H9 (cell line): ENCODE measurements at regions not wholly inside any gene's neighbourhood (a gene's known extent, or its start where the extent isn't known, plus 50 kb on each side); places are given as distances from the start of the nearest gene placed in this dataset.

Experiments
- DNase-seq: peaks from one replicate; pipeline ENCODE4 v3.0.0-alpha.2; 2017
- H2AFZ ChIP-seq: one replicate; pipeline ENCODE4 v1.6.1; 2013; ENCODE audit warnings: mild to moderate bottlenecking, low read length, control low read depth, moderate library complexity
- H2AK5ac ChIP-seq: 2 replicates; pipeline ENCODE4 v1.6.1; 2013; ENCODE audit warnings: low read length, control low read depth, mixed read lengths; ENCODE audit not compliant: insufficient read length
- H2BK120ac ChIP-seq: one replicate; pipeline ENCODE4 v1.6.1; 2013; ENCODE audit warnings: low read depth, mild to moderate bottlenecking, low read length, control low read depth, inconsistent platforms; ENCODE audit not compliant: poor library complexity, severe bottlenecking
- H2BK12ac ChIP-seq: 2 replicates; pipeline ENCODE4 v1.6.1; 2013; ENCODE audit warnings: low read length, control low read depth, mixed read lengths, low read depth; ENCODE audit not compliant: insufficient read length
- H2BK15ac ChIP-seq: 2 replicates; pipeline ENCODE4 v1.6.1; 2013; ENCODE audit warnings: low read depth, low read length, control low read depth
- H2BK20ac ChIP-seq: one replicate; pipeline ENCODE4 v1.6.1; 2013; ENCODE audit warnings: low read depth, mild to moderate bottlenecking, low read length, control low read depth, inconsistent platforms; ENCODE audit not compliant: poor library complexity, severe bottlenecking
- H2BK5ac ChIP-seq: 2 replicates; pipeline ENCODE4 v1.6.1; 2013; ENCODE audit warnings: low read length, control low read depth, mixed read lengths; ENCODE audit not compliant: insufficient read length
- H3K14ac ChIP-seq: 2 replicates; pipeline ENCODE4 v1.6.1; 2013; ENCODE audit warnings: low read length, control low read depth; ENCODE audit not compliant: insufficient read depth
- H3K18ac ChIP-seq: 2 replicates; pipeline ENCODE4 v1.6.1; 2013; ENCODE audit warnings: low read depth, mild to moderate bottlenecking, mixed read lengths, low read length, control low read depth; ENCODE audit not compliant: insufficient read length
- H3K23ac ChIP-seq: 2 replicates; pipeline ENCODE4 v1.6.1; 2013; ENCODE audit warnings: low read length, control low read depth, mixed read lengths, low read depth; ENCODE audit not compliant: insufficient read length
- H3K23me2 ChIP-seq: 2 replicates; pipeline ENCODE4 v1.6.1; 2013; ENCODE audit warnings: low read depth, mild to moderate bottlenecking, mixed read lengths, low read length, control low read depth; ENCODE audit not compliant: insufficient read length, poor library complexity, severe bottlenecking
- H3K27ac ChIP-seq: 2 replicates; pipeline ENCODE4 v1.5.1; 2013; ENCODE audit warnings: low read length, control low read depth, mixed read lengths, low read depth; ENCODE audit not compliant: insufficient read length
- H3K27me3 ChIP-seq: 2 replicates; pipeline ENCODE4 v1.6.1; 2013; ENCODE audit warnings: low read length, control low read depth, inconsistent platforms; ENCODE audit not compliant: insufficient read depth
- H3K4ac ChIP-seq: 2 replicates; pipeline ENCODE4 v1.6.1; 2013; ENCODE audit warnings: low read depth, mild to moderate bottlenecking, control low read depth, inconsistent platforms, low read length, moderate library complexity
- H3K4me1 ChIP-seq: 2 replicates; pipeline ENCODE4 v1.6.1; 2013; ENCODE audit warnings: low read length, control low read depth, inconsistent platforms; ENCODE audit not compliant: insufficient read depth
- H3K4me2 ChIP-seq: 2 replicates; pipeline ENCODE4 v1.6.1; 2013; ENCODE audit warnings: low read length, control low read depth, mixed read lengths; ENCODE audit not compliant: insufficient read length, insufficient read depth
- H3K56ac ChIP-seq: 2 replicates; pipeline ENCODE4 v1.6.1; 2013; ENCODE audit warnings: low read depth, mild to moderate bottlenecking, mixed read lengths, low read length, control low read depth; ENCODE audit not compliant: insufficient read length
- H3K79me1 ChIP-seq: 2 replicates; pipeline ENCODE4 v1.6.1; 2013; ENCODE audit warnings: low read depth, mild to moderate bottlenecking, moderate library complexity, low read length, control low read depth, inconsistent platforms; ENCODE audit not compliant: insufficient read depth, poor library complexity, severe bottlenecking
- H3K79me2 ChIP-seq: 2 replicates; pipeline ENCODE4 v1.6.1; 2013; ENCODE audit warnings: low read length, control low read depth, inconsistent platforms; ENCODE audit not compliant: insufficient read depth
- H3K9ac ChIP-seq: 2 replicates; pipeline ENCODE4 v1.6.1; 2013; ENCODE audit warnings: low read length, control low read depth, mixed read lengths; ENCODE audit not compliant: insufficient read length; ENCODE audit errors: extremely low read depth
- H3K9me3 ChIP-seq: one replicate; pipeline ENCODE4 v1.6.1; 2013; ENCODE audit warnings: low read depth, low read length, inconsistent platforms; ENCODE audit not compliant: control insufficient read depth
- H3T11ph ChIP-seq: one replicate; pipeline ENCODE4 v1.6.1; 2013; ENCODE audit warnings: mild to moderate bottlenecking, low read length, control low read depth, inconsistent platforms
- H4K20me1 ChIP-seq: one replicate; pipeline ENCODE4 v1.6.1; 2013; ENCODE audit not compliant: control insufficient read depth, insufficient read length, insufficient read depth
- H4K5ac ChIP-seq: 2 replicates; pipeline ENCODE4 v1.6.1; 2013; ENCODE audit warnings: low read depth, mild to moderate bottlenecking, mixed read lengths, low read length, control low read depth; ENCODE audit not compliant: insufficient read length
- H4K8ac ChIP-seq: replicated peaks from 2 replicates; pipeline ENCODE4 v1.6.1; 2013; ENCODE audit warnings: low read length, control low read depth, mixed read lengths, low read depth; ENCODE audit not compliant: insufficient read length
- H4K91ac ChIP-seq: 2 replicates; pipeline ENCODE4 v1.6.1; 2013; ENCODE audit warnings: low read depth, mild to moderate bottlenecking, moderate library complexity, mixed read lengths, low read length, control low read depth; ENCODE audit not compliant: insufficient read length
- H3K27ac Mint-ChIP-seq, 3 experiments: 2 replicates in 2 of 3; 3 replicates in 1 of 3; pipeline ENCODE4 v1.8.0; 2020 to 2021; ENCODE audit warnings: mixed read lengths in 3 of 3, mild to moderate bottlenecking in 1 of 3, moderate library complexity in 1 of 3
- H3K27me3 Mint-ChIP-seq: 2 replicates; pipeline ENCODE4 v1.8.0; 2021; ENCODE audit warnings: low read depth, mild to moderate bottlenecking, moderate library complexity, mixed read lengths
- H3K36me3 Mint-ChIP-seq, 3 experiments: 2 replicates in 2 of 3; 3 replicates in 1 of 3; pipeline ENCODE4 v1.8.0; 2020 to 2021; ENCODE audit warnings: low read depth in 3 of 3, mixed read lengths in 3 of 3; ENCODE audit not compliant: insufficient read depth in 1 of 3
- H3K4me1 Mint-ChIP-seq, 2 experiments: 2 replicates each; pipeline ENCODE4 v1.8.0; 2020; ENCODE audit warnings: mixed read lengths in 2 of 2
- H3K4me3 Mint-ChIP-seq, 2 experiments: 2 replicates in 1 of 2; 3 replicates in 1 of 2; pipeline ENCODE4 v1.8.0; 2020 to 2021; ENCODE audit warnings: mild to moderate bottlenecking in 2 of 2, mixed read lengths in 2 of 2, moderate library complexity in 1 of 2
- H3K9me3 Mint-ChIP-seq, 2 experiments: 2 replicates in 1 of 2; 3 replicates in 1 of 2; pipeline ENCODE4 v1.8.0; 2020; ENCODE audit warnings: mild to moderate bottlenecking in 2 of 2, mixed read lengths in 2 of 2, moderate library complexity in 1 of 2
- CTCF ChIP-seq: fragments of 200-600 bp; sonication (generic); conservative IDR thresholded peaks from 3 replicates; pipeline ENCODE4 v1.8.0; 2021; ENCODE audit warnings: antibody characterized with exemption, mild to moderate bottlenecking
- WGBS: extraction: QIAGEN DNeasy Blood & Tissue Kit; methylation state at CpG from one replicate; pipeline ENCODE4 v1.1.7; 2013; ENCODE audit warnings: missing lambda C conversion rate, low lambda C conversion rate, mixed read lengths; ENCODE audit not compliant: insufficient read length; ENCODE audit errors: extremely low coverage; 5-methylcytosine and 5-hydroxymethylcytosine counted together

- Histone ChIP-seq H3K4me2 (no peak overlapping the region), H4K8ac (no peak overlapping the region), H2BK12ac (no peak overlapping the region), H4K20me1 (no peaks in the 10 kb centered on the region), H2AK5ac (no peak overlapping the region), H3K56ac (no peak overlapping the region), H3K9ac (no peak overlapping the region), H2BK5ac (no peak overlapping the region), H3K18ac (no peak overlapping the region), H3K27ac (no peak overlapping the region), H3K14ac (no peak overlapping the region), H3K23ac (no peak overlapping the region), H4K91ac (no peak overlapping the region), H2AFZ (no peak overlapping the region), H3K27me3 (no peaks in the 10 kb centered on the region), H3K23me2 (no peaks in the 10 kb centered on the region), H3K4ac (no peak overlapping the region), H2BK20ac (no peak overlapping the region), H3K79me2 (no peaks in the 10 kb centered on the region), H3K79me1 (no peaks in the 10 kb centered on the region), H3K9me3 (peaks cover 9% of the 10 kb centered on the region), H4K5ac (no peak overlapping the region), H2BK15ac (peak overlapping the region; percentile 44; the same call in 1 of the 2 replicates), H2BK120ac (no peak overlapping the region), H3T11ph (no peak overlapping the region), H3K4me1 (no peaks in the 10 kb centered on the region)
- Mint-ChIP-seq H3K4me1 (peaks cover 8% of the 10 kb centered on the region in 2 experiments), H3K36me3 (peaks cover 0 to 4% (median 2%) of the 10 kb centered on the region in 3 experiments; a peak in 2 of 7 replicates), H3K27me3 (no peaks in the 10 kb centered on the region; the same call in 1 of the 2 replicates), H3K4me3 (no peak overlapping the region), H3K9me3 (peaks cover 3 to 5% of the 10 kb centered on the region in 2 experiments; a peak in 4 of 5 replicates), H3K27ac (no peak overlapping the region)
- no peak for TF ChIP-seq CTCF
- DNase-seq = no peak
- WGBS = no CpG with 5 or more reads among the region's 3 CpGs
Observed at GRCh38 chr18:1865869-1866268, 705.4 kb downstream of the METTL4 start.
